ENCODE measurements at regions not wholly inside any gene's neighbourhood (a gene's known extent, or its start where the extent isn't known, plus 50 kb on each side); places are given as distances from the start of the nearest gene placed in this dataset.

DNA sequence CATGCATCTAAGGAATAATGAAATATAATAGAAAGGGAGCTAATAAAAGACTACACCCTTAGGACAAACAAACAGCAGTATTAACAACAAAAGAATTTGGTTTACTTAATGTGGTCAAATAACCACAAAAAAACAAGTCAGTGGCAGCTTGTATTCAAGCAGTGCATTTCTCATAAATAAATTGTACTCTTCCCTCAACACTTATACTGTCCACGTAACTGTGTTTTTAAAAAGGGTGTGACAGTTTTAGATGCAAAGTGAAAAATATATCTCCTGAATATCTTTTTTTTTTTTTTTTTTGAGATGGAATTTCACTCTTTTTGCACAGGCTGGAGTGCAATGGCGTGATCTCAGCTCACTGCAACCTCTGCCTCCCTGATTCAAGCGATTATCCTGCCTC lies 698.2 kb upstream of the CADM2 start:
- TF ChIP-seq, protein P1, sequence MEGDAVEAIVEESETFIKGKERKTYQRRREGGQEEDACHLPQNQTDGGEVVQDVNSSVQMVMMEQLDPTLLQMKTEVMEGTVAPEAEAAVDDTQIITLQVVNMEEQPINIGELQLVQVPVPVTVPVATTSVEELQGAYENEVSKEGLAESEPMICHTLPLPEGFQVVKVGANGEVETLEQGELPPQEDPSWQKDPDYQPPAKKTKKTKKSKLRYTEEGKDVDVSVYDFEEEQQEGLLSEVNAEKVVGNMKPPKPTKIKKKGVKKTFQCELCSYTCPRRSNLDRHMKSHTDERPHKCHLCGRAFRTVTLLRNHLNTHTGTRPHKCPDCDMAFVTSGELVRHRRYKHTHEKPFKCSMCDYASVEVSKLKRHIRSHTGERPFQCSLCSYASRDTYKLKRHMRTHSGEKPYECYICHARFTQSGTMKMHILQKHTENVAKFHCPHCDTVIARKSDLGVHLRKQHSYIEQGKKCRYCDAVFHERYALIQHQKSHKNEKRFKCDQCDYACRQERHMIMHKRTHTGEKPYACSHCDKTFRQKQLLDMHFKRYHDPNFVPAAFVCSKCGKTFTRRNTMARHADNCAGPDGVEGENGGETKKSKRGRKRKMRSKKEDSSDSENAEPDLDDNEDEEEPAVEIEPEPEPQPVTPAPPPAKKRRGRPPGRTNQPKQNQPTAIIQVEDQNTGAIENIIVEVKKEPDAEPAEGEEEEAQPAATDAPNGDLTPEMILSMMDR (IDR thresholded peaks at IDR 0.05; ENCODE audit: poor library complexity, severe bottlenecking), result no peak
- TF ChIP-seq, protein P2, sequence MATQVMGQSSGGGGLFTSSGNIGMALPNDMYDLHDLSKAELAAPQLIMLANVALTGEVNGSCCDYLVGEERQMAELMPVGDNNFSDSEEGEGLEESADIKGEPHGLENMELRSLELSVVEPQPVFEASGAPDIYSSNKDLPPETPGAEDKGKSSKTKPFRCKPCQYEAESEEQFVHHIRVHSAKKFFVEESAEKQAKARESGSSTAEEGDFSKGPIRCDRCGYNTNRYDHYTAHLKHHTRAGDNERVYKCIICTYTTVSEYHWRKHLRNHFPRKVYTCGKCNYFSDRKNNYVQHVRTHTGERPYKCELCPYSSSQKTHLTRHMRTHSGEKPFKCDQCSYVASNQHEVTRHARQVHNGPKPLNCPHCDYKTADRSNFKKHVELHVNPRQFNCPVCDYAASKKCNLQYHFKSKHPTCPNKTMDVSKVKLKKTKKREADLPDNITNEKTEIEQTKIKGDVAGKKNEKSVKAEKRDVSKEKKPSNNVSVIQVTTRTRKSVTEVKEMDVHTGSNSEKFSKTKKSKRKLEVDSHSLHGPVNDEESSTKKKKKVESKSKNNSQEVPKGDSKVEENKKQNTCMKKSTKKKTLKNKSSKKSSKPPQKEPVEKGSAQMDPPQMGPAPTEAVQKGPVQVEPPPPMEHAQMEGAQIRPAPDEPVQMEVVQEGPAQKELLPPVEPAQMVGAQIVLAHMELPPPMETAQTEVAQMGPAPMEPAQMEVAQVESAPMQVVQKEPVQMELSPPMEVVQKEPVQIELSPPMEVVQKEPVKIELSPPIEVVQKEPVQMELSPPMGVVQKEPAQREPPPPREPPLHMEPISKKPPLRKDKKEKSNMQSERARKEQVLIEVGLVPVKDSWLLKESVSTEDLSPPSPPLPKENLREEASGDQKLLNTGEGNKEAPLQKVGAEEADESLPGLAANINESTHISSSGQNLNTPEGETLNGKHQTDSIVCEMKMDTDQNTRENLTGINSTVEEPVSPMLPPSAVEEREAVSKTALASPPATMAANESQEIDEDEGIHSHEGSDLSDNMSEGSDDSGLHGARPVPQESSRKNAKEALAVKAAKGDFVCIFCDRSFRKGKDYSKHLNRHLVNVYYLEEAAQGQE (IDR thresholded peaks at IDR 0.05; ENCODE audit: borderline replicate concordance), result no peak
- TF ChIP-seq POLR2AphosphoS5 (IDR thresholded peaks at IDR 0.05), result no peak
